GM19328 (cell line): ENCODE measurements at regions not wholly inside any gene's neighbourhood (a gene's known extent, or its start where the extent isn't known, plus 50 kb on each side); places are given as distances from the start of the nearest gene placed in this dataset.
"Not testable (repeated sequence)": the region's sequence is repeated elsewhere in the genome, so short reads cannot be mapped to it uniquely, and the experiment has no call there.

Experiments
- ATAC-seq: cut with Tn5 transposase; IDR thresholded peaks from one replicate; pipeline ENCODE4 v1.9.1; 2021; ENCODE audit warnings: mild to moderate bottlenecking, moderate library complexity; ENCODE audit not compliant: unreplicated experiment

GRCh38 chr7:136138991-136139390 lies 161.8 kb upstream of the MTPN start:
- no peak for ATAC-seq

- ATAC-seq = no peak
Observed at GRCh38 chr7:136136906-136137454, 159.8 kb upstream of the MTPN start.

GRCh38 chr7:136134503-136134902 lies 157.3 kb upstream of the MTPN start:
- ATAC-seq = no peak

GRCh38 chr7:136133551-136133950 lies 156.4 kb upstream of the MTPN start:
- ATAC-seq = no peak

- ATAC-seq = no peak
Observed at GRCh38 chr7:136131304-136131630, 154.1 kb upstream of the MTPN start.

- ATAC-seq = no peak
Observed at GRCh38 chr7:136130511-136131303, 153.5 kb upstream of the MTPN start.

GRCh38 chr7:136128050-136128449 lies 150.9 kb upstream of the MTPN start:
- no peak for ATAC-seq

- ATAC-seq = no peak
Observed at GRCh38 chr7:136123352-136123751, 146.2 kb upstream of the MTPN start.

GRCh38 chr7:136122026-136122425 lies 144.9 kb upstream of the MTPN start:
- no peak for ATAC-seq

GRCh38 chr7:136117539-136117938 lies 140.4 kb upstream of the MTPN start:
- no peak for ATAC-seq

- ATAC-seq = no peak
Observed at GRCh38 chr7:136116186-136116585, 139.0 kb upstream of the MTPN start.

GRCh38 chr7:136114966-136115762 lies 138.0 kb upstream of the MTPN start:
- peak; percentile 100 for ATAC-seq

GRCh38 chr7:136114467-136114866 lies 137.3 kb upstream of the MTPN start:
- ATAC-seq = not testable (repeated sequence)

GRCh38 chr7:136109037-136109436 lies 131.9 kb upstream of the MTPN start:
- not testable (repeated sequence) for ATAC-seq

- ATAC-seq = no peak
Observed at GRCh38 chr7:136105191-136105590, 128.0 kb upstream of the MTPN start.

- ATAC-seq = no peak
Observed at GRCh38 chr7:136104269-136104603, 127.1 kb upstream of the MTPN start.

GRCh38 chr7:136103545-136104268 lies 126.5 kb upstream of the MTPN start:
- no peak for ATAC-seq

GRCh38 chr7:136102881-136103280 lies 125.7 kb upstream of the MTPN start:
- ATAC-seq = no peak

- ATAC-seq = not testable (repeated sequence)
Observed at GRCh38 chr7:136092714-136093113, 115.6 kb upstream of the MTPN start.

GRCh38 chr7:136087881-136088280 lies 110.7 kb upstream of the MTPN start:
- ATAC-seq = no peak

GRCh38 chr7:136086712-136087111 lies 109.6 kb upstream of the MTPN start:
- ATAC-seq = peak; percentile 65
